ENCODE measurements at regions not wholly inside any gene's neighbourhood (a gene's known extent, or its start where the extent isn't known, plus 50 kb on each side); places are given as distances from the start of the nearest gene placed in this dataset.
"Not testable (repeated sequence)": the region's sequence is repeated elsewhere in the genome, so short reads cannot be mapped to it uniquely, and the experiment has no call there.

- no peak for DNase-seq (ENCODE audit: low read depth)
Observed at GRCh38 chr10:16231734-16232435, 204.9 kb upstream of the PTER start.

- no peak for DNase-seq (ENCODE audit: low read depth)
Observed at GRCh38 chr10:16232441-16232840, 204.4 kb upstream of the PTER start.

- no peak for DNase-seq (ENCODE audit: low read depth)
Observed at GRCh38 chr10:16234916-16235315, 201.9 kb upstream of the PTER start.

- DNase-seq (ENCODE audit: low read depth) = no peak
Observed at GRCh38 chr10:16242446-16242845, 194.4 kb upstream of the PTER start.

GRCh38 chr10:16242859-16243613 is 193.8 kb upstream of the PTER start:
- no peak for DNase-seq (ENCODE audit: low read depth)

GRCh38 chr10:16250136-16250535 is 186.7 kb upstream of the PTER start:
- DNase-seq (ENCODE audit: low read depth) = not testable (repeated sequence)

- DNase-seq (ENCODE audit: low read depth) = no peak
Observed at GRCh38 chr10:16256336-16256735, 180.5 kb upstream of the PTER start.

- no peak for DNase-seq (ENCODE audit: low read depth)
Observed at GRCh38 chr10:16258291-16259040, 178.3 kb upstream of the PTER start.

- no peak for DNase-seq (ENCODE audit: low read depth)
Observed at GRCh38 chr10:16259726-16260125, 177.1 kb upstream of the PTER start.

GRCh38 chr10:16260388-16260787 is 176.4 kb upstream of the PTER start:
- no peak for DNase-seq (ENCODE audit: low read depth)

GRCh38 chr10:16271571-16271970 is 165.2 kb upstream of the PTER start:
- DNase-seq (ENCODE audit: low read depth) = no peak

- DNase-seq (ENCODE audit: low read depth) = no peak
Observed at GRCh38 chr10:16274911-16275310, 161.9 kb upstream of the PTER start.

GRCh38 chr10:16280595-16280994 is 156.2 kb upstream of the PTER start:
- DNase-seq (ENCODE audit: low read depth) = no peak

GRCh38 chr10:16292366-16292765 is 144.4 kb upstream of the PTER start:
- DNase-seq (ENCODE audit: low read depth) = no peak

GRCh38 chr10:16297069-16297468 is 139.7 kb upstream of the PTER start:
- DNase-seq (ENCODE audit: low read depth) = no peak

GRCh38 chr10:16297642-16298041 is 139.2 kb upstream of the PTER start:
- no peak for DNase-seq (ENCODE audit: low read depth)

- DNase-seq (ENCODE audit: low read depth) = no peak
Observed at GRCh38 chr10:16304311-16304710, 132.5 kb upstream of the PTER start.

GRCh38 chr10:16310440-16310839 is 126.4 kb upstream of the PTER start:
- no peak for DNase-seq (ENCODE audit: low read depth)

- DNase-seq (ENCODE audit: low read depth) = no peak
Observed at GRCh38 chr10:16314259-16314658, 122.6 kb upstream of the PTER start.

- DNase-seq (ENCODE audit: low read depth) = no peak
Observed at GRCh38 chr10:16316733-16317390, 119.9 kb upstream of the PTER start.

- DNase-seq (ENCODE audit: low read depth) = no peak
Observed at GRCh38 chr10:16341637-16342036, 95.2 kb upstream of the PTER start.

- DNase-seq (ENCODE audit: low read depth) = no peak
Observed at GRCh38 chr10:16348891-16349290, 87.9 kb upstream of the PTER start.

All from fibroblast of gingiva (primary cell).